H1 (cell line): ENCODE measurements at regions not wholly inside any gene's neighbourhood (a gene's known extent, or its start where the extent isn't known, plus 50 kb on each side); places are given as distances from the start of the nearest gene placed in this dataset.

Source experiments
- CHD1 ChIP-seq: IDR thresholded peaks from 2 replicates; pipeline ENCODE4 v1.6.1; 2012; ENCODE audit warnings: low read depth, low read length, improper control_type of control experiment
- CREB1 ChIP-seq: IDR thresholded peaks from 2 replicates; pipeline ENCODE4 v1.6.1; 2012; ENCODE audit warnings: inconsistent platforms
- HDAC6 ChIP-seq: IDR thresholded peaks from one replicate; pipeline ENCODE4 v1.7.1; 2012; ENCODE audit warnings: low read depth, mild to moderate bottlenecking, inconsistent platforms, low read length, moderate library complexity
- POU5F1 ChIP-seq: IDR thresholded peaks from 2 replicates; pipeline ENCODE4 v1.6.1; 2011; ENCODE audit warnings: low read depth, mild to moderate bottlenecking, low read length, moderate library complexity
- SIRT6 ChIP-seq: IDR thresholded peaks from one replicate; pipeline ENCODE4 v1.7.1; 2012; ENCODE audit warnings: low read length, inconsistent platforms
- SP4 ChIP-seq: IDR thresholded peaks from 2 replicates; pipeline ENCODE4 v1.6.1; 2012; ENCODE audit warnings: low read length, inconsistent platforms
- TAF7 ChIP-seq: optimal IDR thresholded peaks from 2 replicates; pipeline ENCODE3; 2011; ENCODE audit warnings: low read depth, mild to moderate bottlenecking, inconsistent platforms, low read length, moderate library complexity, borderline replicate concordance
- TF ChIP-seq, protein P1 (sequence below): fragments of 300-600 bp; sonication (generic); IDR thresholded peaks from 2 replicates; pipeline ENCODE4 v1.7.1; 2012; ENCODE audit warnings: low read length, moderate library complexity, mild to moderate bottlenecking, inconsistent platforms; ENCODE audit not compliant: insufficient replicate concordance

GRCh38 chr7:153415632-153416031 is 636.6 kb upstream of the DPP6 start (continued):
- TF ChIP-seq, protein P1, sequence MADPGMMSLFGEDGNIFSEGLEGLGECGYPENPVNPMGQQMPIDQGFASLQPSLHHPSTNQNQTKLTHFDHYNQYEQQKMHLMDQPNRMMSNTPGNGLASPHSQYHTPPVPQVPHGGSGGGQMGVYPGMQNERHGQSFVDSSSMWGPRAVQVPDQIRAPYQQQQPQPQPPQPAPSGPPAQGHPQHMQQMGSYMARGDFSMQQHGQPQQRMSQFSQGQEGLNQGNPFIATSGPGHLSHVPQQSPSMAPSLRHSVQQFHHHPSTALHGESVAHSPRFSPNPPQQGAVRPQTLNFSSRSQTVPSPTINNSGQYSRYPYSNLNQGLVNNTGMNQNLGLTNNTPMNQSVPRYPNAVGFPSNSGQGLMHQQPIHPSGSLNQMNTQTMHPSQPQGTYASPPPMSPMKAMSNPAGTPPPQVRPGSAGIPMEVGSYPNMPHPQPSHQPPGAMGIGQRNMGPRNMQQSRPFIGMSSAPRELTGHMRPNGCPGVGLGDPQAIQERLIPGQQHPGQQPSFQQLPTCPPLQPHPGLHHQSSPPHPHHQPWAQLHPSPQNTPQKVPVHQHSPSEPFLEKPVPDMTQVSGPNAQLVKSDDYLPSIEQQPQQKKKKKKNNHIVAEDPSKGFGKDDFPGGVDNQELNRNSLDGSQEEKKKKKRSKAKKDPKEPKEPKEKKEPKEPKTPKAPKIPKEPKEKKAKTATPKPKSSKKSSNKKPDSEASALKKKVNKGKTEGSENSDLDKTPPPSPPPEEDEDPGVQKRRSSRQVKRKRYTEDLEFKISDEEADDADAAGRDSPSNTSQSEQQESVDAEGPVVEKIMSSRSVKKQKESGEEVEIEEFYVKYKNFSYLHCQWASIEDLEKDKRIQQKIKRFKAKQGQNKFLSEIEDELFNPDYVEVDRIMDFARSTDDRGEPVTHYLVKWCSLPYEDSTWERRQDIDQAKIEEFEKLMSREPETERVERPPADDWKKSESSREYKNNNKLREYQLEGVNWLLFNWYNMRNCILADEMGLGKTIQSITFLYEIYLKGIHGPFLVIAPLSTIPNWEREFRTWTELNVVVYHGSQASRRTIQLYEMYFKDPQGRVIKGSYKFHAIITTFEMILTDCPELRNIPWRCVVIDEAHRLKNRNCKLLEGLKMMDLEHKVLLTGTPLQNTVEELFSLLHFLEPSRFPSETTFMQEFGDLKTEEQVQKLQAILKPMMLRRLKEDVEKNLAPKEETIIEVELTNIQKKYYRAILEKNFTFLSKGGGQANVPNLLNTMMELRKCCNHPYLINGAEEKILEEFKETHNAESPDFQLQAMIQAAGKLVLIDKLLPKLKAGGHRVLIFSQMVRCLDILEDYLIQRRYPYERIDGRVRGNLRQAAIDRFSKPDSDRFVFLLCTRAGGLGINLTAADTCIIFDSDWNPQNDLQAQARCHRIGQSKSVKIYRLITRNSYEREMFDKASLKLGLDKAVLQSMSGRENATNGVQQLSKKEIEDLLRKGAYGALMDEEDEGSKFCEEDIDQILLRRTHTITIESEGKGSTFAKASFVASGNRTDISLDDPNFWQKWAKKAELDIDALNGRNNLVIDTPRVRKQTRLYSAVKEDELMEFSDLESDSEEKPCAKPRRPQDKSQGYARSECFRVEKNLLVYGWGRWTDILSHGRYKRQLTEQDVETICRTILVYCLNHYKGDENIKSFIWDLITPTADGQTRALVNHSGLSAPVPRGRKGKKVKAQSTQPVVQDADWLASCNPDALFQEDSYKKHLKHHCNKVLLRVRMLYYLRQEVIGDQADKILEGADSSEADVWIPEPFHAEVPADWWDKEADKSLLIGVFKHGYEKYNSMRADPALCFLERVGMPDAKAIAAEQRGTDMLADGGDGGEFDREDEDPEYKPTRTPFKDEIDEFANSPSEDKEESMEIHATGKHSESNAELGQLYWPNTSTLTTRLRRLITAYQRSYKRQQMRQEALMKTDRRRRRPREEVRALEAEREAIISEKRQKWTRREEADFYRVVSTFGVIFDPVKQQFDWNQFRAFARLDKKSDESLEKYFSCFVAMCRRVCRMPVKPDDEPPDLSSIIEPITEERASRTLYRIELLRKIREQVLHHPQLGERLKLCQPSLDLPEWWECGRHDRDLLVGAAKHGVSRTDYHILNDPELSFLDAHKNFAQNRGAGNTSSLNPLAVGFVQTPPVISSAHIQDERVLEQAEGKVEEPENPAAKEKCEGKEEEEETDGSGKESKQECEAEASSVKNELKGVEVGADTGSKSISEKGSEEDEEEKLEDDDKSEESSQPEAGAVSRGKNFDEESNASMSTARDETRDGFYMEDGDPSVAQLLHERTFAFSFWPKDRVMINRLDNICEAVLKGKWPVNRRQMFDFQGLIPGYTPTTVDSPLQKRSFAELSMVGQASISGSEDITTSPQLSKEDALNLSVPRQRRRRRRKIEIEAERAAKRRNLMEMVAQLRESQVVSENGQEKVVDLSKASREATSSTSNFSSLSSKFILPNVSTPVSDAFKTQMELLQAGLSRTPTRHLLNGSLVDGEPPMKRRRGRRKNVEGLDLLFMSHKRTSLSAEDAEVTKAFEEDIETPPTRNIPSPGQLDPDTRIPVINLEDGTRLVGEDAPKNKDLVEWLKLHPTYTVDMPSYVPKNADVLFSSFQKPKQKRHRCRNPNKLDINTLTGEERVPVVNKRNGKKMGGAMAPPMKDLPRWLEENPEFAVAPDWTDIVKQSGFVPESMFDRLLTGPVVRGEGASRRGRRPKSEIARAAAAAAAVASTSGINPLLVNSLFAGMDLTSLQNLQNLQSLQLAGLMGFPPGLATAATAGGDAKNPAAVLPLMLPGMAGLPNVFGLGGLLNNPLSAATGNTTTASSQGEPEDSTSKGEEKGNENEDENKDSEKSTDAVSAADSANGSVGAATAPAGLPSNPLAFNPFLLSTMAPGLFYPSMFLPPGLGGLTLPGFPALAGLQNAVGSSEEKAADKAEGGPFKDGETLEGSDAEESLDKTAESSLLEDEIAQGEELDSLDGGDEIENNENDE, result no peak
- TF ChIP-seq SP4 (no peak), TAF7 (no peak), HDAC6 (no peak), CHD1 (no peak), SIRT6 (no peak), POU5F1 (no peak), CREB1 (no peak)
- TF ChIP-seq, all 59 proteins: peak for 0
